Activated T-cell treated with anti-CD3 and anti-CD28 coated beads for 1 hour (primary cell): ENCODE measurements at regions not wholly inside any gene's neighbourhood (a gene's known extent, or its start where the extent isn't known, plus 50 kb on each side); places are given as distances from the start of the nearest gene placed in this dataset.
A peak's percentile ranks its signal among the peaks of the same experiment; 100 is the strongest.

Experiments used
- DNase-seq: peaks from one replicate; pipeline ENCODE4 v3.0.0-alpha.2; 2020; ENCODE audit warnings: low read depth

DNA sequence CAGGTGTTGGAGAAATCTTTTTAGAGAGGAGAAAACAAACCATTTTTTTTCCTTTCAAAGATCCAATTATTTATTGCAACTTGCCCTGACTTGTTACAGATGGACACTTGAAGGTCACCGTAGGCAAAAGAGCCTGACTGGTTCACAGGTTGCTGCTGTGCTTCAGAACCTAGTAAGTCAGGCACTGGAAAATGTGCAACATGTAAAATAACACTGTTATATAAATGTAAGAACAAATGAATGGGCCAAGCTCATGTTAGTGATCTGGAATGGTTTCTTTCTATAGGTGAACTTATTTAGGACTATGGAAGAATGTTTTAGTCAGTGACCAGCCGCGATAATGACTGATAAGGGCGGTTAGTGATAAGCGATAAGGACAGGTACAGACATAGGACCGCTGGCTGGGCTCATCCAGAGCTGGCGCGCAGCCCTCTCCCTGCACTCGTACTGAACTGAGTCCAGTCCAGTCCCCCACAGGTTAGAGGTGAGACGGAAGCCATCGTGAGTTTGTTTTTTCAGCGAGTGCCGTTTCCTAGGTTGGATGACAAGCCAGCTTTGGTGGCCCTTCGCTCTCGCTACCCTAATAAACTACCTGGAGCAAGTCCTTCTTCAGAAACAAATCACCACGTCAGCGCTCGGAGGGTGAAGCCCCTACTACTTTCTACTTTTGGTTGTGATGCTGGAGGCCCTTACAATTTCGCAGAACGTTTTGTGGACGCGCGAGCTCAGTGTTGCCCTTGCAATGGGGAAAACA, 94.4 kb upstream of the PRDM1 start:
- DNase-seq, result peak; percentile 23

DNA sequence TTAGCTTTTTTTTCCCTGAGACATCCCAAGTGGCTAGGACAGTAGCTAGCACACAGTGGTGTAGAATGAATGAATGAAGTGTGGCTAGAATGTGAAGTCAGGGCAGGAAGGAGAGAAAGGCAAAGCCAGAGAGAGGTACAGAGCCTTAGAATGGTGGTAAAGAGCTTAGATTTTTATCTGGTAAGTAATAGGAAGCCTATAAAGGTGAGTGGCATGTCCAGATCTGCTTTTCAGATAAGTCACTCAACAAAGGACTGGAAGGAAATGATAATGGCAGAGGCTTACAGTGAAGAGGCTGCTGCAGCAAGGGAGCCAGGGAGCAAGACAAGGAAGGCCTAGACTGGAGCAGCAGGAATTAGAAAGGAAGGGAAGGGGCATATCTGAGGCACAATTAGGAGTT, 96.0 kb upstream of the PRDM1 start:
- no peak for DNase-seq

DNA sequence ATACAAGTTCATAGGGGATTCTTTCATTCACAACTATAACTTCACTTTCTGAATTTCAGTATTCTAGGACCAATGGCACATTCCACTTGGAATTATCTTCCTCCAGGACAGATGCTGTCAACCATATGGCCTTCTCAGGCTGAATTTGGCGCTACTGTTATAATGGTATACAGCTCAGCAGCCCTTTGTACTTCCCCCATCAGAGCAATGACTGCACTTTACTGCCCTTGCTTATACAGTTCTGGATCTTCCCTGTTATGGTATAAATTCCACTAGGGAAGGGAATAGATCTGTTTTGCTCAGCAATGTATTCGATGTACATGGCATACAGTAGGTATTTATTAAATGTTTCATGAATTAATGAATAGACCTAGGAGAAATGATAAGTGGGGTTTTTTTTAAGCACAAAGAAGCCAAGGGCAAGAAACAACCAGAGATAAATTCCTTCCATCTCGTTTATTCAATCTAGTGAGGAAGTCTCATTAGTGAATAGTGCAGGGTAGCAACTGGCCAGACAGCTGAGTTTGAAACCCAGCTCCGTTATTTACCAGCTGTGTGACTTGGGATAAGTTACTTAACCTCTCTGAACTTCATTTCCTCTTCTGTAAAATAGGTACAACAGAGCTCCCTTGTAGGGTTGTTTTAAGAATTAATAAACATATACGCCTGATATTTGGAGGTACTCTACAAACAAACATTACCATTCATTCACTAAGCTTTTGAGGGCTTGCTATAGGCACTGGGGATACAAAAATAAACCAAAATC, 97.1 kb upstream of the PRDM1 start:
- no peak for DNase-seq

DNA sequence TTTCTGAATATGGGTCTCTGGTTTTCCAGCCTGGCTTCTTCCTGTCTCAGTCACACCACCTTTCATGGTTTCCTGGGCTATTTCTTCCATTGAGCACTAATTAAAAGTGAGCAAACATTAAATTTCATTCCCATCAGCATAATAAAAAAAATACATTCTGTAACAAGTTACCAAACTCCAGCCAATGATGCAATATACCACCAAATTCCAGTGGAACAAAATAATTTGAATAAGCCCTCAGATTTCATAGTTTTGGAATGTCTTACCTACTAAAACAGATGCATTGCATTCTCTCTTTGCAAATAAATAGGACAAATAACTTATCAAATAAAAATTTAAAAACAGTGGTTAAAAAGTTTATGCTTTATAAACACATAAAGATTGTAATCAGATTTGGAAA, 97.8 kb upstream of the PRDM1 start:
- DNase-seq, result no peak

DNA sequence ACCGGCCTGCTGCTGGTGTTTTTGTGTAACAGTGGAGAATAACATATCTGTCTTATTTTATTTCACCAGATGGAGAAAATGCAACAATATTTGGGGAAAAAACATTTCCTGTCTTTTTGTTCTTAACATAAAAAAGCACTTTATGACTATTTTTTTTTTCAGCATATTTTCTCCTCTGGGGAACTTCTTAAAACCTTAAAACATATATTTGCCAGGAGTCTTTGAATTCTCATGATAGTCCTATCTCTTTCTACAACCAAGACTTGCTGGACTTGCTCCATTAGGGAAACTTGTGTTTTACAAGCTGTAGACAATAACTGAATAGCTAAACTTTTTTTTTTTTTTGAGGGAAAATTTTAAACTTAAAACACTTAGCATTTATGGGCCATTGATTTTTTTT, 98.6 kb upstream of the PRDM1 start:
- no peak for DNase-seq

DNA sequence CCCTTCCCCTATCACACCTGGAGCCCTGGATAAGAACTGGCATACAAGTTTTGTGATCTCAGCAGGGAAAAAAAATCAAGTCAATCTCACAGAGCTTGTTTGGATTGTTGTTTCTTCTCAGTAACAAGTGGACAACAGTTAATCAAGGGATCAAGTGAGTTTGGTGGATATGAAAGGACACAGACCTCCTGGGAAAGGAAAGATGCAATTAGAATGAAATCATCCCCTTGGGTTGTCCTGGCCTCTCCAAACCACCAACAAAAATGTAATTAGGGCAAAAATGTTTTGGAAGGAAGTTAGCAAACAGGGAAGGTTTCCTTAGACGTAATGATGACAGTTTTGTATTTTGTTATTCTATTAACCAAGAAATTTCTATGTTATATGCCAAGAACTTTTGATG, 99.1 kb upstream of the PRDM1 start:
- no peak for DNase-seq

DNA sequence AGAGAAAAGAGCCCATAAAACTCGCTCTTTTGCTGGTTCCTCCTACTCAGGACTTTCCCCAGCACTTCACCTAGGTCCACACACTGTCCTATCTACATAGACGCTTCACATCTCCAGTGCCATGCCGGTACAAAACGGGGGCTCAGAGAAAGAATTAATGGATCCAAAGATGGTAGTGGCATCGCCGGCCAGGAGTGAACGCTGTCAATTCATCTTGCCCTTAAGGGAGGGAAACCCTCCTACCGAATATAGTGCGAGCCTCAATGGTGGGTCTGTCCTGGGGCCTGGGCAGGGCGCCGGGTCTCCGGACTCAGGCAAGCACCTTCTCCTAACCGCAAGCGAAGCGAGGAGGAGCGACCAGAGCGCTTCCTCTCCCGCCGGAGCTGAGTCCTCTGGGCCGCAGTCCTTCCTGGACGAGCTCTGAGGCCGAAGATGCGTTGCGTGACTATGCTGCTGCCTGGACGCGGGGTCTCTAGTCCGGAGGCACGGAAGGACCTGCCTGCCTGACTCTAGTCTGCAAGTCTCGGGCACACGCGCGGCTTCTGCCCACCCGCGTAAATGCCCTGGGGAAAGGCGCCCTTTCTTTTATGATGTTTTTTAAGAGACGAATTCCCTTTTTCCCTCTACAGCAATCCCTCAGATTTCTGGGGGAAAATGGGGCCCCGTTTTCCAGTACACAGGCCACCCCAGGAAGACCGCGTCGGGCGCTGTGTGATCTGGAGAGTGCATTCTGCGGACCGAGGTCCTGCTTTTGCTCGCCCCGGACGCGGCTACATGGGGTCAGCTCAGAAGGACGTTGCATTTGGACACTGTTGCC, 100.1 kb upstream of the PRDM1 start:
- DNase-seq, result no peak

DNA sequence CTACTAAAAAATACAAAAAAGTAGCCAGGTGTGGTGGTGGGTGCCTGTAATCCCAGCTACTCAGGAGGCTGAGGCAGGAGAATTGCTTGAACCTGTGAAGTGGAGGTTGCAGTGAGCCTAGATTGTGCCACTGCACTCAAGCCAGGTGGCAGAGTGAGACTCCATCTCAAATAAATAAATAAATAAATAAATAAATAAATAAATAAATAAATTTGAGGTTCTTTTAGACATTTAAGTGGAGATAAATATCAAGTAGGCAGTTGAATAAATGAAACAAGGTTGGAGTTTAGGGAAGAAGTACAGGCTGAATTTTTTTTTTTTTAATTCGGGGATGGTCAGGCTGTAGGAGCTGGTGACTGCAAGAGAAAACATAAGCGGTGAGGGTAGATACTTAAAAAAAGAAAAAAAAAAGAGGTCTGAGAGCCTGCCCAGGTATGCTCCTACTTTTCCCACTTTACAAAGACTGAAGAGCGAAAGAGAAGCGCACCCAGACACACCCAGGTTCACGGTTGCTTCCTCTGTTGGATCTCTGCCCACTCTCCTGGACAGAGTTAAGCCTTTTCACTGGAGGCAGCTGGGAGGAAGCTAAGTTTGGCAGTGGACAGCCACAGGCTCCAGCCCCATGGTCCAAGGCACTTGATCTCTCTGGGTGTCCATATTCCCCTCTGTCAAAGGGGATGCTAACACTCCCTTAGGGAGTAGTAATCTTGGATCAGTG, 100.9 kb upstream of the PRDM1 start:
- DNase-seq, result no peak

DNA sequence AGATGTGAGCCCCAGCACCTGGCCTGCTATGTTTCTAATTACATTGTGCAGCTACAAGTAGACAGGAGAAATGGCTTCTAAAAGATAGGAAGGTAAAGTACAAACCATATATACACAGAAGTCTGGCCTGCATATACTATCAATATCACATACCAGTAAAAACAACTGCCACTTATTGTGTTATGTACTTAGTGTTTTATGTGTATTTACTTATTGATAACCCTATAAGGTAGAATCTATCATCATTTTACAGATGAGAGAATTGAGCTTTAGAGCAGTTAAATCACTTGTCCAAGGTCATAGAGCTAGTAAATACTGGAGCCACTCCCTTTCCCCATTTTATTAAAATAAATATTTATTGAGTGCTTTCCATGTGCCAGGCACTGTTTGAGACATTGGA, 102.4 kb upstream of the PRDM1 start:
- DNase-seq, result no peak

DNA sequence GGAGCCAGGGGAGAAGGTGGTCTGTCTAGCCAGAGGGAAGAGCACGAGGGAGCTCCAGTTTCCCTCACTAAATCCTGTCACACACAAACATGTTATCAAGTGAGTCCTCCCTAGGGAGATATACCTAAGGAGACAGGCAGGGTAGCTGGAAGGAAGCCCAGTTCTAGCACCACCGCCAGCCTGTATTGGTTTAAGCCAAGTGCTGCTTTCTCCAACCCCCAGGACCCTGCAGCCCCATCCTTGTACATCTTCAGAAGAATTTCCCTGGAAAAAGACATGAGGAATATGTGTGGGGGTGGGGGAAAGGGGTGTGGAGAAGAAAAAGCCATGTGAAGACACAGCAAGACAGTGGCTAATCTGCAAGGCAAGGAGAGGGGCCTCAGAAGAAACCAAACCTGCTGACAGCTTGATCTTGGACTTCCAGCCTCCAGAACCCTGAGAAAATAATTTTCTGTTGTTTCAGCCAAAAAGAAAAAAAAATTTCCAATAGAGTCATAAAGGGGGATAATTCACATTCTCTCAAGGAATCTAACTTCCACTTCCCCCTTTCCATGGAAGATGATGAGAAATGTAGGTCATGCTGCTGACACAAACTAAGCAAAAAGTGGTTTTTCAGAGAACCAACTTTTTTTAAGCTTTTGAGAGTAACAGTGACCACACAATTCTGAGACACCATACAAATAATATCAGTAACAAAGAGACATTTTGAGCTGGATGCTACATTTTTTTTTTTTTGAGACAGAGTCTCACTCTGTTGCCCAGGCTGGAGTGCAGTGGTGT, 103.2 kb upstream of the PRDM1 start:
- no peak for DNase-seq

DNA sequence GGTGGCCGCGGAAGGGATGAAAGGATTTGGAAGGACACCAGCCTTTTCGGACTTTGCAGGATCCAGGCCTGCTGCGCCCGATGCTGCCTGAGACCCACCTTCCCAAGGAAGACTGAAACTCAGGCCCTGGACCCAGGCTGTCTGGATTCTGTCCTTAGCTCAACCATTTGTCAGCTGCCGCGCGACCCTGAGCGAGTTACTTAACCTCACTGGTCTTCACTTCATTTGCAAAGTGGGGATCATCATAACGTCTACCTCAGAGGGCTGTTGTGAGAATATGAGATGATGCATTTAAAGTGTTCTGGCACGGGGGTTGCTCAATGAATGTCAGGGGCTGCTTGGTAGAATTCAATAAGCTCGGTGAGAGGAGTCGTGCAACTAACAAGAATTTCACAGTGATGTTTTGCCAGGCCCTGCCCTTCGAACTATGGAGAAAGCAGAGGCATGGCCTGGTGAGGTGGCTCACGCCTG, 104.2 kb upstream of the PRDM1 start:
- no peak for DNase-seq

DNA sequence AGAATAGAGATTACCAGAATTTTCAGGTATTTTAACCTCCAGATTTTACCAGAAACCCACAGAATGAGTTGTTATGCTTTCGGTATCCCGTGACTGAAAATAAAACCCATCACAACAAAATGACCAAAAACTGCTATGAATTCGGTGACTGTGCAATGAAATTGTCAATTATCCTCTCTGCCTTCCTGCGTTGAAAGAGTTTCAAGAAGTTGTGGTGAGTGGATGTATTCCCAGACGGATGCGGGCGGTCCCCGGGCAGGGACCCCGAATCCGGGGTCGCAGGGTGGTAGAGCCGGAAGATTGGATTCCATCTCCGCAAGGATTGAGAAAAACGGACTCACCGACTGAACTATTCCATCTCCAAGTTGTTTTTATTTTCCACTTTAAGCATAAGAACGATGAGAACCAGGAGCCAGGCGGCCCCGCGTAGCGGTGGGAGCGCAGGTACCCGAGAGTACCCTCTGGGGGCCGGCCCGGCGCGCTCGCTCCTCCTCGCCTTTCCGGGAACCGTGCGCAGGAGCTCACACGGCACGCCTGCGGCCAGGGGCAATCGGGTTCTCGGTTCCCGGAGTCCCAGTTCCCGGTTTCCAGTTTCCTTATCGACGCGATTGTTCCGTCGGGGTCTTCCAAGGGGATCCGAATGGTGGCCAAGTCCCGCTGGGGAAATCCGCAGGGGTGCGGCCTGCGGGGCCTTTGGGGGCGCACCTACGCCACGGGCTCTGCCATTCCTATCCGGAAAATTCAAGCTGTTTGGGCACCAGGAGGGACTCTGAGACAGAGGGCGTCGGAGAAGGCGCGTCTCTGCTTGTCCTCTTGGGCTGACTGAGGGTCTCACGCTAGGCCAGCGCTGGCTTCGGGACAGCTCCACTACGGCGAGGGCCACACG, 104.9 kb upstream of the PRDM1 start:
- no peak for DNase-seq

DNA sequence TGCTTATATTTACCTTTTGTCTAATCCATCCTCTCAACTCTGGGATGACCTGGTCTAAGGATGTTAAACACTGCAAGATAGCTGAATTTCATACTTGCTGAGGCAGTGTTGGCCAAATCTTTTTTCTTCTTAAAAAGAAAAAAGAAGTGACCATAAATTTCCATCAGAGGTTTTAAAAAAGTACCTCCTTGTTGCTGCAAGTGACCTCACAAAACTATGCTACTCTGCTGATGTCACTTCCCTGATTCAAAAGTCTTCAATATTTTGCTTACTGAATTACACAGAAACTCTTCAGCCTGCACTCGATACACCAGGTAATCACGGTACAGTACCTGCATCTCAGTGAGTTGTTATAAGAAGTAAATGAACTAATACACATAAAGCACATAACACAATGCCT, 107.2 kb upstream of the PRDM1 start:
- DNase-seq, result no peak

DNA sequence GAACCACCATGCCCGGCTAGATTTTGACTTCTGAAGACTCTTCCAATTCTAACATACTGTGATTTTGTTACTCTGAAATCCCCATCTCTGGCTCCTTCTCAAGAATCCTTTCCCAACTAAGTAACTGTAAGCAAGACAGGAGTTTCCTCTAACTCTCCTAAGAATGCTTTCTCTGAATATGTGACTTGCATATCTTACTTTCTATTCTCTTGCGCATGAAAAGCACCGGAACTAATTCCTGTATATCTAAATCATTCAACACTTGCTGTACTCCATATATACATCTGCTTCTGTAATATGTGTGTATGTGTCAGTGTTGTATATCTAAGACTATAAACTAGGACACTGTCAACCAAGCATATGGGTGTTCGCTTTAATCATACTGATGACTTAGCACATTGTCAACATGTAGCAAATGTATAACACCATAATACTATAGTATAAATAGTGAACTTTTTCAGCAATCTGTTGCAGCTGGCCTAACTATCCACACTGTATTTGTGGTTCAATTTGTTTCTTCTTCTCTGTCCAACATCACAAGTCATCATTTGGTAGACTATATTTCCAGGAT, 108.1 kb upstream of the PRDM1 start:
- no peak for DNase-seq

DNA sequence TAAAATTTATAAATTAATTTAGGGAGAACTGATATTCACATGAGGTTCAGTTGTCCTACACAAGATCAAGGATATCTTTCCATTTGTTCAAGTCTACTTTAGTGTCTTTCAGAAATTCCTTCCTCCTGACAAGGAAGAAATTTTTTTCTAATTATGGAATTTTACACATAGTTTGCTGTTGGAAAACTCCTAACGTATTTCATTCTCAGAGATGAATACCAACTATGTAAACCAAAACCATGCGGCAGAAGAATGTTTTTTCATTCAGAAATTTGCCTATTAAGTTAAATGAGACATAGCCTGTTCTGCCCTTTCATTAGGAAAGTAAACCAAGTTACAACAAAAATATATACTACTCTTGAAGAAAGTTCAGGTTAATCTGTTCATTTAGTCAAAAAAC, 111.2 kb upstream of the PRDM1 start:
- no peak for DNase-seq

DNA sequence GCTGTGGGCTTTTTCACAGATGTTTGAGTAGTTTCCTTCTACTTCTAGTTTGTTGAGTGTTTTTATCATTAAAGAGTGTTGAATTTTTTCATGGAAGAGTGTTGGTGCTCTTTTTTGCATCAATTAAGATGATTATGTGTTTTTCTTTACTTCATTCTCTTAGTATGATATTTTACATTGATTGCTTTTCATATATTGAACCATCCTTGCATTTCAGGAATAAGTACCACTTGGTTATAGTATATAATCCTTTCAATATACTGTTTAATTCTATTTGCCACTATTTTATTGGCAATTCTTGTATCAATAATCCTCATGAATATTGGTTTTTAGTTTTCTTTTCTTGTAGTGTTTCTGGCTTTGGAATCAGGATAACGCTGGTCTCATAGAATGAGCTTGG, 113.7 kb upstream of the PRDM1 start:
- no peak for DNase-seq

DNA sequence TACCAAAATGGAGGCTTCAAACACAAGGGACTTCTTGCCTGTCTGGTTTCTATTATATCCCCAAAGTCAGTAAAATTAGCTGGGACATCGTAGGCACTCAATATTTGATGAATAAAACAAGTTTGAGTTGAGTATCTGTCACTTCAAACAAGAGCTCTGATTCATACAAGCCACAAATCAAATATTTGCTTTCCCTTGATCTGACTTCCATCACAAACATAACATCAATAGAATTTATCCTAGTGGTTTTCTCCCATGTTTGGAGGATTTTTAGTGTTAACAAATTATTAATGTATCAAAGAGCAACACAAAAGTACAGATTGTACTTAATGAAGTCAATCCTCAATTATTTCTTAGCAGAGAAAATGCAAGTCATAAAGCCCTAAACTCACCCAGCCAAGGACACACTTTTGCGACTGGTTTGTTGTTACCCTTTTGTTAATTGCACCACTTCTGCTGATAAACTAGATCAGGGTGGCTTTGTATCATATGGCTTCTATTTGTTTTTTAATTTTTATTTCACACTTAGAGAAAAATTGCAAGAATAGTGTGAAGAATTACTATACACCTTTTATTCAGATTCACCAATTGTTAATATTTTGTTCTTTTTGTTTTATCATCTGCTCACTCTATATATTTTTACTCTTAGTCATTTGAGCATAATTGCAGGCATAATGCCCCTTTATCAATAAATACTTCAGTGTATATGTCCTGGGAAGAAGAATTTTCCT, 117.4 kb upstream of the PRDM1 start:
- no peak for DNase-seq

DNA sequence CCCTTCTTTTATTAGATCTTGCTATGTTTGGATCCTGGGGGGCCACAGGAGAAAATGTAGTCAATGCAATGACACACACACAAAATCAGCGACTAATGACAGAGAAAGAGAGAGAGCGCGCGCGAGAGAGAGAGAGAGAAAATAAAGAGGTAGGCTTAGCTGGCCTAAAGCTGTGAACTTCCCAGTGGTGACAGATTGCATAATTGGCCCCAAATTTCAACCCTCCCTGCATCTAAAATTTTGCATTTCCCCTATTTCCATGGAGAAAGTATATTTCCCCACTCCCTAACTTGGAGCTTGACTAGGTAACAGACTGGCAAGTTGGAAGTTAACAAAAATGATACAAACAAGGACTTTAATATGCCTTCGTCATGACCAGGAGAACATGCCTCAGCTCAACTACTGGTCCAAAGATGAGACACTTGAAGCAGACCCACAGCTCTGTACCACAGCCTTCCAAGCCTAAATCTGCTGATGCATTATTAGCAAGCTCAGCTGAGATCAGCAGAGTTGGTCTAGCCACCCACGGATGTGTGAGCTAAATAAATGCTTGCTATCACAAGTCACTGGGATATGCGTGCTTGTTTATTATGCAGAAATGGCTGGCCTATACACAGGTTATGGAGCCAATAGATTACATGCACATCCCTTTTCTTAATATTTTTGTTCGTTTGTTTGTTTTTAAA, 118.1 kb upstream of the PRDM1 start:
- DNase-seq, result no peak

DNA sequence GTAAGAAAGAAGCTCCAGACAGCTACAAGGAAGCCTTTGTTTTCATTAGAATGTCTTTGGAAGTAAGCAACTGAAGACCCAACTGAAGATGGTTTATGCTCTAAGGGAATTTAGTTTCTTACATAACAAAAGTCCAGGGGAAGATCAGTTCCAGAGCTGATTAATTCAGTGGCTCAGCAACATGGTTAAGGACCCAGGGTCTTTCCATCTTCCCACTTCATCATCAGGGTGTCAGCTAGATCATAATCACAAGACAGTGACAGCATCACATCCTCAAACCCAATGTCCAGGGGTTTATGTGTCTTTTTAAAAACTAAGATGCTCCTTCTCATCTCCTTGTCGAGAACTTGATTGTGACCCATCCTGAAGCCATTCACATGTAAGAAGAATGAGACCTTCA, 119.7 kb upstream of the PRDM1 start:
- no peak for DNase-seq
